ENCODE measurements at regions not wholly inside any gene's neighbourhood (a gene's known extent, or its start where the extent isn't known, plus 50 kb on each side); places are given as distances from the start of the nearest gene placed in this dataset.

- WGBS (ENCODE audit: insufficient coverage) = 78% methylated on average over 10 of the region's 12 CpGs
- ATAC-seq = no peak
Observed at GRCh38 chr1:229164836-229165735, 105.8 kb upstream of the RAB4A start.

GRCh38 chr1:229167318-229167717 is 103.6 kb upstream of the RAB4A start:
- H3K9me3 Mint-ChIP-seq = no peaks in the 10 kb centered on the region
- no peak for TF ChIP-seq CTCF (IDR thresholded peaks at IDR 0.05)
- WGBS (ENCODE audit: insufficient coverage) = 92% methylated on average over 3 of the region's 4 CpGs

More at GRCh38 chr1:229164836-229165735, 105.8 kb upstream of the RAB4A start:
- no peak for TF ChIP-seq CTCF (IDR thresholded peaks at IDR 0.05)
- Mint-ChIP-seq H3K36me3 (no peaks in the 10 kb centered on the region), H3K9me3 (no peaks in the 10 kb centered on the region), H3K4me1 (no peaks in the 10 kb centered on the region), H3K27me3 (ENCODE audit: low read depth in 2 of 2) (peaks cover 14 to 19% of the 10 kb centered on the region in 2 donors), H3K27ac (no peak overlapping the region), H3K4me3 (no peak overlapping the region)
- no peak for DNase-seq
- no peaks in the 10 kb centered on the region for H3K36me3 ChIP-seq (ENCODE audit: control insufficient read depth, insufficient read depth, low read length)
- H3K4me1 ChIP-seq (ENCODE audit: control insufficient read depth, insufficient read depth, low read length) = no peaks in the 10 kb centered on the region
- H3K27ac ChIP-seq (ENCODE audit: low read length) = no peak overlapping the region
- no peaks in the 10 kb centered on the region for H3K9me3 ChIP-seq (ENCODE audit: control insufficient read depth, insufficient read depth, low read length)
- no peak overlapping the region for H3K4me3 ChIP-seq (ENCODE audit: low read length)
- intact Hi-C loops (cut with micrococcal nuclease) = no loop called here
- no peaks in the 10 kb centered on the region for H3K27me3 ChIP-seq (ENCODE audit: control insufficient read depth, insufficient read depth, low read length)

GRCh38 chr1:229169399-229169798 is 101.5 kb upstream of the RAB4A start:
- no peaks in the 10 kb centered on the region for H3K36me3 ChIP-seq (ENCODE audit: control insufficient read depth, insufficient read depth, low read length)
- ATAC-seq = no peak
- H3K9me3 ChIP-seq (ENCODE audit: control insufficient read depth, insufficient read depth, low read length) = no peaks in the 10 kb centered on the region
- Mint-ChIP-seq H3K27me3 (ENCODE audit: low read depth in 2 of 2) (peaks cover 13 to 16% of the 10 kb centered on the region in 2 donors), H3K36me3 (no peaks in the 10 kb centered on the region), H3K4me1 (no peaks in the 10 kb centered on the region), H3K9me3 (no peaks in the 10 kb centered on the region), H3K4me3 (no peak overlapping the region), H3K27ac (no peak overlapping the region)
- H3K27me3 ChIP-seq (ENCODE audit: control insufficient read depth, insufficient read depth, low read length) = no peaks in the 10 kb centered on the region
- intact Hi-C loops (cut with micrococcal nuclease) = no loop called here
- no peak for DNase-seq
- TF ChIP-seq CTCF (IDR thresholded peaks at IDR 0.05) = no peak
- H3K4me3 ChIP-seq (ENCODE audit: low read length) = no peak overlapping the region
- 100% methylated on average over 1 of the region's 1 CpG for WGBS (ENCODE audit: insufficient coverage)
- H3K27ac ChIP-seq (ENCODE audit: low read length) = no peak overlapping the region
- no peaks in the 10 kb centered on the region for H3K4me1 ChIP-seq (ENCODE audit: control insufficient read depth, insufficient read depth, low read length)

More at GRCh38 chr1:229167318-229167717, 103.6 kb upstream of the RAB4A start:
- no peak overlapping the region for H3K27ac Mint-ChIP-seq
- no peak overlapping the region for H3K27ac ChIP-seq (ENCODE audit: low read length)
- H3K27me3 Mint-ChIP-seq (ENCODE audit: low read depth in 2 of 2) = peaks cover 14 to 19% of the 10 kb centered on the region in 2 donors
- H3K4me1 Mint-ChIP-seq = no peaks in the 10 kb centered on the region
- no peaks in the 10 kb centered on the region for H3K27me3 ChIP-seq (ENCODE audit: control insufficient read depth, insufficient read depth, low read length)
- no peaks in the 10 kb centered on the region for H3K9me3 ChIP-seq (ENCODE audit: control insufficient read depth, insufficient read depth, low read length)
- DNase-seq = no peak
- no peak for ATAC-seq
- H3K36me3 ChIP-seq (ENCODE audit: control insufficient read depth, insufficient read depth, low read length) = no peaks in the 10 kb centered on the region
- H3K36me3 Mint-ChIP-seq = no peaks in the 10 kb centered on the region
- H3K4me3 ChIP-seq (ENCODE audit: low read length) = no peak overlapping the region
- intact Hi-C loops (cut with micrococcal nuclease) = no loop called here
- no peak overlapping the region for H3K4me3 Mint-ChIP-seq
- no peaks in the 10 kb centered on the region for H3K4me1 ChIP-seq (ENCODE audit: control insufficient read depth, insufficient read depth, low read length)
